Gastroesophageal sphincter (tissue), 4 donors: ENCODE measurements at regions not wholly inside any gene's neighbourhood (a gene's known extent, or its start where the extent isn't known, plus 50 kb on each side); places are given as distances from the start of the nearest gene placed in this dataset.

Source experiments
- ATAC-seq: fragments of 150-250 bp; one replicate; pipeline ENCODE4 v1.9.1; 2016; ENCODE audit warnings: mild to moderate bottlenecking, moderate library complexity
- H3K27ac ChIP-seq, 4 donors: fragments of 200-600 bp; sonication (generic) in 3 of 4; 1 replicate in 3 of 4; 2 replicates in 1 of 4; pipeline ENCODE4 v1.5.1; 2016 to 2019
- H3K27me3 ChIP-seq: fragments of 200-600 bp; sonication (generic); one replicate; pipeline ENCODE4 v1.5.1; 2019
- H3K36me3 ChIP-seq, 2 donors: fragments of 200-600 bp; sonication (generic); one replicate each; pipeline ENCODE4 v1.5.1; 2019; ENCODE audit warnings: control low read depth in 1 of 2
- H3K4me1 ChIP-seq, 3 donors: fragments of 200-600 bp; sonication (generic); 1 replicate in 2 of 3; 2 replicates in 1 of 3; pipeline ENCODE4 v1.5.1; 2016 to 2019; ENCODE audit warnings: control low read depth in 2 of 3
- H3K4me3 ChIP-seq, 2 donors: fragments of 200-600 bp; sonication (generic); one replicate each; pipeline ENCODE4 v1.5.1; 2019; ENCODE audit warnings: mild to moderate bottlenecking in 1 of 2, moderate library complexity in 1 of 2
- H3K9me3 ChIP-seq, 3 donors: fragments of 200-600 bp; sonication (generic); one replicate each; pipeline ENCODE4 v1.5.1; 2017 to 2019; ENCODE audit warnings: control low read depth in 2 of 3
- EP300 ChIP-seq: sonication (generic); formaldehyde crosslinking; IDR thresholded peaks from one replicate; pipeline ENCODE4 v1.6.1; 2017; ENCODE audit warnings: antibody characterized with exemption, mild to moderate bottlenecking
- POLR2A ChIP-seq, 2 donors: fragments of 450-650 bp; IDR thresholded peaks; one replicate each; pipeline ENCODE4 v1.6.1; 2017; ENCODE audit warnings: antibody characterized with exemption in 2 of 2, mild to moderate bottlenecking in 2 of 2, moderate library complexity in 1 of 2
- POLR2AphosphoS5 ChIP-seq: sonication (generic); formaldehyde crosslinking; IDR thresholded peaks from one replicate; pipeline ENCODE4 v1.6.1; 2017; ENCODE audit warnings: antibody characterized with exemption
- WGBS, 2 donors: methylation state at CpG; one replicate each; pipeline ENCODE4 v1.1.5; 2018; ENCODE audit warnings: low coverage in 1 of 2; 5-methylcytosine and 5-hydroxymethylcytosine counted together
- TF ChIP-seq, protein P1 (sequence below), 4 experiments: fragments of 200-600 bp in 2 of 4; fragments of 450-650 bp in 2 of 4; sonication (generic) in 1 of 4; IDR thresholded peaks; one replicate each; pipeline ENCODE4 v1.5.1; 2017 to 2019; ENCODE audit warnings: antibody characterized with exemption in 4 of 4, mild to moderate bottlenecking in 2 of 4, moderate library complexity in 2 of 4

DNA sequence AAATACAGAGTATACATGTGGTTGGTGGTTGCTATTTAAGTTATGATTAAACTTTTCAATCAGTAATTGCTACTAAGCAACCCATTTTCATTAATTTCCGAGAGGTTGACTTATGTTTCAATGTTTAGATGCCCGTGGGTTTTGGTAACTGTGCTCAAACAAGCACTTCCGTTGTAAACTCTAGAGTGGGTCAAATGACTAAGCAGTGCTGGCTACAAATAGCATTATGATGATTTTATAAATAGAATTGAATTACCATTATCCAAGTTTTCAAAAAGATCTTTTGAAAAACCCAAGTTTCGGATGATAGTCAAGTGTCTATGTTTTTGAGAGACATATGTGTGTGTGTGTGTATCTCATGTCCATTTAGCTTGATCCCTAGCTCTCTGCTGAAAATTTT is 2369.4 kb upstream of the ACO1 start:
- no peak for TF ChIP-seq EP300
- no peak for TF ChIP-seq POLR2AphosphoS5
- TF ChIP-seq POLR2A (IDR thresholded peaks at IDR 0.05): no peak
- TF ChIP-seq, protein P1, sequence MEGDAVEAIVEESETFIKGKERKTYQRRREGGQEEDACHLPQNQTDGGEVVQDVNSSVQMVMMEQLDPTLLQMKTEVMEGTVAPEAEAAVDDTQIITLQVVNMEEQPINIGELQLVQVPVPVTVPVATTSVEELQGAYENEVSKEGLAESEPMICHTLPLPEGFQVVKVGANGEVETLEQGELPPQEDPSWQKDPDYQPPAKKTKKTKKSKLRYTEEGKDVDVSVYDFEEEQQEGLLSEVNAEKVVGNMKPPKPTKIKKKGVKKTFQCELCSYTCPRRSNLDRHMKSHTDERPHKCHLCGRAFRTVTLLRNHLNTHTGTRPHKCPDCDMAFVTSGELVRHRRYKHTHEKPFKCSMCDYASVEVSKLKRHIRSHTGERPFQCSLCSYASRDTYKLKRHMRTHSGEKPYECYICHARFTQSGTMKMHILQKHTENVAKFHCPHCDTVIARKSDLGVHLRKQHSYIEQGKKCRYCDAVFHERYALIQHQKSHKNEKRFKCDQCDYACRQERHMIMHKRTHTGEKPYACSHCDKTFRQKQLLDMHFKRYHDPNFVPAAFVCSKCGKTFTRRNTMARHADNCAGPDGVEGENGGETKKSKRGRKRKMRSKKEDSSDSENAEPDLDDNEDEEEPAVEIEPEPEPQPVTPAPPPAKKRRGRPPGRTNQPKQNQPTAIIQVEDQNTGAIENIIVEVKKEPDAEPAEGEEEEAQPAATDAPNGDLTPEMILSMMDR (IDR thresholded peaks at IDR 0.05): no peak
- ATAC-seq: no peak
- H3K4me3 ChIP-seq: no peak overlapping the region
- no peaks in the 10 kb centered on the region for H3K4me1 ChIP-seq
- H3K36me3 ChIP-seq: no peaks in the 10 kb centered on the region
- H3K9me3 ChIP-seq: no peaks in the 10 kb centered on the region
- 69 to 83% methylated on average over 4 of the region's 4 CpGs for WGBS, 2 donors
- no peaks in the 10 kb centered on the region for H3K27me3 ChIP-seq
- no peak overlapping the region for H3K27ac ChIP-seq

DNA sequence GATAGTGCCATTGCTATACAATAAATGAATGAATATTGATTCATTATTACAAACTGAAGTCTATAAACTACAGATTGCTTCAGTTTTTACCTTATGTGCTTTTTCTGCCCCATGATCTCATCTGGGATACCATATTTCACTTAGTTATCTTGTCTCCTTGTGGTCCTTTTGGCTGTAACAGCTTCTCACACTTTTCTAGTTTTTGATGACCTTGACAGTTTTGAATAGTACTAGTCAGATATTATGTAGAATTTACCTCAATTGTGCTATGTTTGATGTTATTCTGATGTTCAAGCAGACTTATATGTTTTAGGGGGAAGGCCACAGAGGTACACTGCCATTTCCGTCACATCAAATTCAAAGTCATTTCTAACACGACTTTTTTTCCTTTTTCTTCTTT is 2364.3 kb upstream of the ACO1 start:
- no peak for TF ChIP-seq POLR2AphosphoS5
- TF ChIP-seq EP300: no peak
- TF ChIP-seq, protein P1 (IDR thresholded peaks at IDR 0.05): no peak
- TF ChIP-seq POLR2A (IDR thresholded peaks at IDR 0.05): no peak
- H3K27me3 ChIP-seq: no peaks in the 10 kb centered on the region
- no peaks in the 10 kb centered on the region for H3K4me1 ChIP-seq
- 63 to 83% methylated on average over 2 of the region's 2 CpGs for WGBS, 2 donors
- no peaks in the 10 kb centered on the region for H3K9me3 ChIP-seq
- no peak overlapping the region for H3K27ac ChIP-seq
- no peak for ATAC-seq
- no peaks in the 10 kb centered on the region for H3K36me3 ChIP-seq
- no peak overlapping the region for H3K4me3 ChIP-seq

DNA sequence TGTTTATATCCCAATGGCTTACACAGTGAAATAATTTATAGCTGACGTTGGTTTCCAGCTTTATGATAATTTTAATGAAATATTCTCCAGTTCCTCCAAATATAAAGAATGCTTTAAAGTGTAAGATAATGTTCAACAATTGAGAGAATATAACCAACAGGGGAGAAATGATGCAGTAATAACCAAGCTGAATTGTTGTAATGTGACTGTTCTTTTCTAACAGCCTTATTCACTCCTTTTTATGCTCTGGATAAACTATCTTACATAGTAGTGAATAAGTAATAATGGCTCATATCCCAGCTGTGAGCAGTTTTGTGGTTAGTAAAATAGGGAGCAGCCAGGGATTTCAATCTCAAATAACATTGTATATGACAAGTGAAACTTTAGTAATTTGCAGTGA is 2348.7 kb upstream of the ACO1 start:
- H3K4me3 ChIP-seq: no peak overlapping the region
- no peaks in the 10 kb centered on the region for H3K36me3 ChIP-seq
- no peak overlapping the region for H3K27ac ChIP-seq
- no peak for ATAC-seq
- TF ChIP-seq POLR2AphosphoS5: no peak
- TF ChIP-seq, protein P1 (IDR thresholded peaks at IDR 0.05): no peak
- TF ChIP-seq EP300: no peak
- TF ChIP-seq POLR2A (IDR thresholded peaks at IDR 0.05): no peak
- WGBS, 2 donors: 33 to 50% methylated on average over 1 of the region's 1 CpG
- no peaks in the 10 kb centered on the region for H3K4me1 ChIP-seq
- no peaks in the 10 kb centered on the region for H3K9me3 ChIP-seq
- no peaks in the 10 kb centered on the region for H3K27me3 ChIP-seq

GRCh38 chr9:30036558-30036957 is 2347.9 kb upstream of the ACO1 start:
- Histone ChIP-seq H3K9me3 (no peaks in the 10 kb centered on the region), H3K4me1 (no peaks in the 10 kb centered on the region), H3K27ac (no peak overlapping the region), H3K4me3 (no peak overlapping the region), H3K36me3 (no peaks in the 10 kb centered on the region), H3K27me3 (no peaks in the 10 kb centered on the region)
- no peak for ATAC-seq
- 36 to 67% methylated on average over 1 of the region's 1 CpG for WGBS, 2 donors
- TF ChIP-seq POLR2AphosphoS5 (no peak), EP300 (no peak), POLR2A (IDR thresholded peaks at IDR 0.05) (no peak)
- TF ChIP-seq, protein P1 (IDR thresholded peaks at IDR 0.05): no peak

- no peak for TF ChIP-seq POLR2A (IDR thresholded peaks at IDR 0.05)
- TF ChIP-seq POLR2AphosphoS5: no peak
- TF ChIP-seq, protein P1 (IDR thresholded peaks at IDR 0.05): no peak
- no peak for TF ChIP-seq EP300
- no peaks in the 10 kb centered on the region for H3K4me1 ChIP-seq
- H3K36me3 ChIP-seq: no peaks in the 10 kb centered on the region
- H3K27me3 ChIP-seq: no peaks in the 10 kb centered on the region
- no peak overlapping the region for H3K4me3 ChIP-seq
- 43 to 53% methylated on average over 1 of the region's 1 CpG for WGBS, 2 donors
- H3K9me3 ChIP-seq: no peaks in the 10 kb centered on the region
- ATAC-seq: no peak
- no peak overlapping the region for H3K27ac ChIP-seq
Measured at GRCh38 chr9:30039712-30040111, 2344.7 kb upstream of the ACO1 start.
